Breast epithelium (tissue), 4 donors: ENCODE measurements at regions not wholly inside any gene's neighbourhood (a gene's known extent, or its start where the extent isn't known, plus 50 kb on each side); places are given as distances from the start of the nearest gene placed in this dataset.

Experiments
- DNase-seq, 2 donors: peaks; one replicate each; pipeline ENCODE4 v3.0.0-alpha.2; 2019; ENCODE audit warnings: low spot score in 2 of 2
- H3K27ac ChIP-seq, 2 donors: fragments of 200-600 bp; sonication (generic) in 1 of 2; one replicate each; pipeline ENCODE4 v1.5.1; 2016 to 2019; ENCODE audit warnings: mild to moderate bottlenecking in 1 of 2
- H3K27me3 ChIP-seq, 2 donors: fragments of 200-600 bp; sonication (generic) in 1 of 2; one replicate each; pipeline versions ENCODE4 v1.5.1 to v1.6.0; 2017 to 2019; ENCODE audit warnings: control low read depth in 1 of 2, mild to moderate bottlenecking in 1 of 2
- H3K36me3 ChIP-seq: fragments of 200-600 bp; one replicate; pipeline ENCODE4 v1.5.1; 2019
- H3K4me1 ChIP-seq, 2 donors: fragments of 200-600 bp; sonication (generic); one replicate each; pipeline ENCODE4 v1.5.1; 2016 to 2019; ENCODE audit warnings: control low read depth in 1 of 2
- H3K4me3 ChIP-seq, 3 donors: fragments of 200-600 bp; sonication (generic); 1 replicate in 2 of 3; 2 replicates in 1 of 3; pipeline ENCODE4 v1.5.1; 2016 to 2019; ENCODE audit warnings: mild to moderate bottlenecking in 3 of 3, moderate library complexity in 2 of 3
- H3K9me3 ChIP-seq, 2 donors: fragments of 200-600 bp; sonication (generic) in 1 of 2; one replicate each; pipeline ENCODE4 v1.5.1; 2016 to 2019; ENCODE audit warnings: control low read depth in 1 of 2
- CTCF ChIP-seq, 3 donors: fragments of 450-650 bp; IDR thresholded peaks; one replicate each; pipeline ENCODE4 v1.5.1; 2016 to 2017; ENCODE audit warnings: antibody characterized with exemption in 3 of 3, mild to moderate bottlenecking in 3 of 3, moderate library complexity in 3 of 3
- POLR2A ChIP-seq: fragments of 450-650 bp; IDR thresholded peaks from one replicate; pipeline ENCODE4 v1.6.1; 2016; ENCODE audit warnings: antibody characterized with exemption, mild to moderate bottlenecking, moderate library complexity
- POLR2AphosphoS5 ChIP-seq, 3 donors: sonication (generic); formaldehyde crosslinking; IDR thresholded peaks; one replicate each; pipeline ENCODE4 v1.6.1; 2017; ENCODE audit warnings: antibody characterized with exemption in 3 of 3
- intact Hi-C: fragments of 100-400 bp; cut with DNase I; formaldehyde crosslinking; loops from one replicate; pipeline ENCODE4 v1.15.1; 2023; ENCODE audit warnings: low total_unique reads

- no peaks in the 10 kb centered on the region for H3K27me3 ChIP-seq
- no peak for DNase-seq
- TF ChIP-seq CTCF (IDR thresholded peaks at IDR 0.05), result no peak
- TF ChIP-seq POLR2AphosphoS5 (IDR thresholded peaks at IDR 0.05), result no peak
- no peak for TF ChIP-seq POLR2A
- no peak overlapping the region for H3K4me3 ChIP-seq
- H3K27ac ChIP-seq, result no peak overlapping the region
- H3K36me3 ChIP-seq, result no peaks in the 10 kb centered on the region
- H3K4me1 ChIP-seq, result no peaks in the 10 kb centered on the region
- intact Hi-C loops, result loop anchor here (10.0 kb wide), 1 partner anchor 592 kb away; no protein-coding TSS in a partner anchor
- H3K9me3 ChIP-seq, result no peaks in the 10 kb centered on the region
Observed at GRCh38 chr11:32216749-32217148, 125.9 kb downstream of the RCN1 start.

GRCh38 chr11:32219320-32219719 lies 128.4 kb downstream of the RCN1 start:
- Histone ChIP-seq H3K36me3 (no peaks in the 10 kb centered on the region), H3K27me3 (no peaks in the 10 kb centered on the region), H3K27ac (no peak overlapping the region), H3K9me3 (no peaks in the 10 kb centered on the region), H3K4me3 (no peak overlapping the region), H3K4me1 (no peaks in the 10 kb centered on the region)
- DNase-seq, result no peak
- no peak for TF ChIP-seq POLR2AphosphoS5 (IDR thresholded peaks at IDR 0.05)
- TF ChIP-seq POLR2A, result no peak
- TF ChIP-seq CTCF (IDR thresholded peaks at IDR 0.05), result no peak
- intact Hi-C loops, result loop anchor here (10.0 kb wide), 1 partner anchor 595 kb away; no protein-coding TSS in a partner anchor

GRCh38 chr11:32221476-32222032 lies 130.7 kb downstream of the RCN1 start:
- intact Hi-C loops, result no loop called here
- H3K9me3 ChIP-seq, result no peaks in the 10 kb centered on the region
- no peaks in the 10 kb centered on the region for H3K36me3 ChIP-seq
- H3K4me1 ChIP-seq, result no peaks in the 10 kb centered on the region
- no peak overlapping the region for H3K4me3 ChIP-seq
- TF ChIP-seq CTCF (IDR thresholded peaks at IDR 0.05), result no peak
- no peak for TF ChIP-seq POLR2A
- no peak for TF ChIP-seq POLR2AphosphoS5 (IDR thresholded peaks at IDR 0.05)
- no peaks in the 10 kb centered on the region for H3K27me3 ChIP-seq
- no peak for DNase-seq
- H3K27ac ChIP-seq, result no peak overlapping the region

GRCh38 chr11:32224580-32224979 lies 133.7 kb downstream of the RCN1 start:
- H3K27ac ChIP-seq, result no peak overlapping the region
- no peak overlapping the region for H3K4me3 ChIP-seq
- TF ChIP-seq CTCF (IDR thresholded peaks at IDR 0.05) (no peak), POLR2A (no peak), POLR2AphosphoS5 (IDR thresholded peaks at IDR 0.05) (no peak)
- intact Hi-C loops, result no loop called here
- DNase-seq, result no peak
- H3K27me3 ChIP-seq, result no peaks in the 10 kb centered on the region
- H3K9me3 ChIP-seq, result no peaks in the 10 kb centered on the region
- H3K4me1 ChIP-seq, result no peaks in the 10 kb centered on the region
- no peaks in the 10 kb centered on the region for H3K36me3 ChIP-seq

GRCh38 chr11:32225571-32226285 lies 134.9 kb downstream of the RCN1 start:
- no peak overlapping the region for H3K4me3 ChIP-seq
- no peaks in the 10 kb centered on the region for H3K9me3 ChIP-seq
- TF ChIP-seq POLR2AphosphoS5 (IDR thresholded peaks at IDR 0.05) (no peak), CTCF (IDR thresholded peaks at IDR 0.05) (no peak), POLR2A (no peak)
- H3K27me3 ChIP-seq, result no peaks in the 10 kb centered on the region
- intact Hi-C loops, result no loop called here
- no peaks in the 10 kb centered on the region for H3K36me3 ChIP-seq
- DNase-seq, result no peak
- H3K4me1 ChIP-seq, result no peaks in the 10 kb centered on the region
- H3K27ac ChIP-seq, result no peak overlapping the region
